Suppressor macrophage (primary cell): ENCODE measurements at regions not wholly inside any gene's neighbourhood (a gene's known extent, or its start where the extent isn't known, plus 50 kb on each side); places are given as distances from the start of the nearest gene placed in this dataset.
A peak's percentile ranks its signal among the peaks of the same experiment; 100 is the strongest.

Source experiments
- DNase-seq, 4 experiments: peaks; one replicate each; pipeline ENCODE4 v3.0.0-alpha.2; 2020 to 2022

GRCh38 chr5:93096561-93096960 lies 484.5 kb downstream of the NR2F1-AS1 start:
- no peak for DNase-seq

- no peak for DNase-seq
These were observed 488.5 kb downstream of the NR2F1-AS1 start for GRCh38 chr5:93092349-93093105.

DNA sequence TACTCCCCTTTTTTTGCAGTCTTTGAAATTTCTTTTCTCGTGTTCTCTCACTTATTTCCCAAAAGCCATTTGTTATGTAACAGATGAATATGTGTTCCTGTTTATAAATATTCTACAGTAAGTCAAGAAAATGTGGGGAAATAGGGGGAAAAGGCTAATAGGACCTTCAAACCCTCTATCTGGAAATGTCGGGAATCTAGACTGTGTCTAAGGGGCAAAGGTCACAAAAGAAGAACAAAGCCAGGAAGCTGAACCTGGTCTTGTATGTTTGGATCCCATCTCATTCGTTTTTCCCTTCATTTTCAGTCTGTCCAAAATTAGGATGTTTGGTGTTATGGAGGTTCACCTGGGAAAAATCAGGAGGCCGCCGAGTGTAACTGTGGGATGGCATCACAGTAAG lies 490.3 kb downstream of the NR2F1-AS1 start:
- DNase-seq = no peak

DNA sequence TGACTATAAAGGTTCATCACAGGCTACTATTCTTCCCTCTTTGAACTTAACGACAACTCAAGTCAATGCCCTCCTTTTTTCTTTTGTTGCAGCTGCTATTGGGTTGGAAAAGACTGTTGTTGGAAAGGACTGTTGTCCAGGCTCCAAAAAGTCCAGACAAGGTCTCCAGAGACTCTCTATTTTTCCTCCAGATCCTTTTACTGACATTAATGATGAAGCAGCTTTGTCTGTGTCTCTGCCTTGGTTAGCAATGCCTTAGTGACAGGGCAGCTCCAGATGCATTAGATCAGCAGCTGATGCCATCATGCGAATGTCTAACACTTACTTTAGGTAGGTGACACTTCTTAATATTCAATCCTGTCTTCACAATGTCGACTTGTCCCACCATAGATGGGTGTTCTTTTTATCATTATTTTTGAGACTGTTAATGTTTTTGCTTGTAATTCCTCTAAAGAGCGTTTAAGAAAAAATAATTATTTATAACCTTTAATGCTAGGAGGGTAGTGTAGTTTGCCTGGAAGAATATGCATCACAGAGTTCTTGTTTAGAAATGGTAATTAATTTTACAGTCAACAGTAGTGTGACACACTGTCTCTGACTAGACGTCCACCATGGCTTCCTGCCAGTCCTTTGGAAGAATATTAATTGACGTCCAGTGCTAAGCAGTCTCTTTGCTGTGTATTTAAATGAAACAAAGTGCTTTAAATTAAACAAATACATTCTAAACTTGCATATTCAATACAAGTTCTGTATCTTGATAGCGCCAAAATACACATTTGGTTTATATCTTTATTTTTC lies 492.2 kb downstream of the NR2F1-AS1 start:
- no peak for DNase-seq

DNA sequence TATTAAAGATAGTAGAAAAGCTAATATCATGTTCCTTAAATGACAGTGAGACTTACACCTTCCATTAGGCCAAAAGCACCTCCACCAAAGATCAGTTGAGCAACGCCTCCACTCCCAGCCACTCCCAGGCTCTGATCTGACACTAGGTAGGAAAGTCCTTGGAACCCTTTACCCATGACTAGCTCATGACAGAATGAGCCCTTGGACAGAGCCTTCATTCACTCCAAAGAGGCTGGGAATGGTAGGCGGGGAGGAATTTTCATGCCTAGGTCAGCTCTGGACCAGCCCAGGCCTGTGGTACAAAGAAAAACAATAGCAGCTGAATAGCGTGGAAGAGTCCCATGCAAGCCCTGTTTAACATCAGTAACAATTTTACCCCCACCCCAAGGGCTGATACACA lies 493.7 kb downstream of the NR2F1-AS1 start:
- DNase-seq = no peak

DNA sequence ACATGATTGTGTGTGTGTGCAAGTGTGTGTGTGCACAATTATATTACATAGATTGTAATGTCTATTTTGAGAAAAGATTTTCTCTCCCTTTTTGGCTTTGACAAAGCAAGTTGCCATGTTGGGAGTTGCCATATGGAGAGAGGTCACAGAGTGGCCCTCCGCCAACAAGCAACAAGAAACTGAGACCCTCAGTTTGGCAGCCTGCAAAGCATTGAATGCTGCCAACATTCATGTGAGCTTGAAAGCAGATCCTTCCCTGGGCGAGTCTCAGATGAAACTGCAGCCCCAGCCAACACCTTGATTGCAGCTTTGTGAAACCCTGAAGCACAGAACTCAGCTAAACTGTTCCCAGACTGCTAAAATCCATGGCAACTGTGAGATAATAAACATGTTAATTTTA lies 498.0 kb downstream of the NR2F1-AS1 start:
- DNase-seq = no peak

DNA sequence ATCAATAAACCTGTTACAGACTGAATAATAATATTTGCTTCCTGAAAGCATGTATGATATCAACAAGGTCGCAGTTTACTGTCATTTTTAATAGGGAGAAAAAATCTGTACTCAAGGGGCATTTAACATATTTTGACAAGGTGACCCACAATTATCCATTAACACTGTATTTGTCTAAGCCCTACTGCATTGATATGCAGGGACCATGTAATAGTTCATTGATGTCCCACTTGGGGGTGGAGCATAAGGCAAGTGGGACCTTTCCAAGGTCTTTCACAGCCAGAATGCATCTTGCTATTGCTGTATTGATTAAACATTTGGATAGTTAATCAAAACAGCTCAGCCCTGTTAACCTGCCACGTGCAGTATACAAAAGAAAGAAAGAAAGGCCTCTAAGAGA lies 502.0 kb downstream of the NR2F1-AS1 start:
- DNase-seq = no peak

DNA sequence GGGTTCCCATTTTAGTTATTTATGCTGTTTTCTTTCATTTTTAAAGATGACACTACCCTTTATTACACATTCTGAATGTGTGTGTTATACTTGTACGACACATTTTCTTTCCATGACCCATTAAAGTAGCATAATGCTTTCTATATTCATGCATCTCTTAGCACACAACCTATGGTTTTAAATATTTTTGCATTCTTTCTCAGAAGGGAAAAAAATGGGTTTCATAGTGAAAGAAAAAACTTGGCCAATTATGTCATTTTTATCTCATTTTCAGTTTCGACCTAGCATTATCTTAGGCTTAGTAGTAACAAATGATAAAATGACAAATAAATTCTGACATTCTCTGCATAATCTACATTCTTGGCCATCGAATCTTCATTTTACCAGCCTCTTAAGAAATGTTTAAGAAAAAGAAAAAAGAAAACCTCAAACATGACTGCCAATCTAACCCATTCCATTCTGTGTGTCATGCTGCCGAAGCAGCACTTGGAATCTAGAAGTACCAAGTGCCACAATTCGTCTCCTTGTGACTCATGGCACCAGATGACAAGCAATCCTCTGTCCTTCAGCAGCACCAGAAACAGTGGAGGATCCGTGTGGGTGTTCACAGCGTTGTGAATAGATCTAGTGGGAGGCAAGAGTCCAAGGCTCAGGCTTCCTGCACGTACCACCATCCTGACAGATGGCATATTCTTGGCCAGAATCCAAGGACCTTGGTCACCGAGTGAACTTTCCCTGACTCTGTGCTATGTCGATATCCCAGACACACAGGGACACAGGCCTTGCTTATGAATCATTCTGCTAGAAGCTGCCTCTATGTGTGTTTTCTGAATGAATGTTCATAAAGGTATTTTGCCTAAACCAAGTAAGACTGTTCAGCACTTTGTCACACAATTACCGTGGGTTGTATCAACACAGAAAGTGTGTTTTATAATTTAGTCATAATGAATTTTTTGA lies 502.7 kb downstream of the NR2F1-AS1 start:
- DNase-seq = no peak

DNA sequence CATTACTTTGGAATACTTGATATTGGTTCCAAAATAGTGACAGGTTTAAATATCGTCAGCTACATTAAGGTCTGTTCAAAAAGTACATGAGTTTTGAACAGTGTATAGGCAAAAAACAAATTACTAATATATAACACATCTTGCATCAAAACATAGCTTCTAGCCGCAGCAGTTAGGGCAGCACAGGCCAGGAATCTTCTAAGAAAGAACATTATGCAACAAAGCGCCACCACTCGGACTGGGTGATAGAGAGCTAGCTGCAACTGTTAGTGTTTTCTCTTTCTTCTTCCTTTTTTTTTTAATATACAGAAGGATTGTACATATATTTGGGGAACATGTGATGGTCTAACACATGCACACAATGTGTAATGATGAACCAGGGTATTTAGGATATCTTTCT lies 504.5 kb downstream of the NR2F1-AS1 start:
- DNase-seq = no peak

DNA sequence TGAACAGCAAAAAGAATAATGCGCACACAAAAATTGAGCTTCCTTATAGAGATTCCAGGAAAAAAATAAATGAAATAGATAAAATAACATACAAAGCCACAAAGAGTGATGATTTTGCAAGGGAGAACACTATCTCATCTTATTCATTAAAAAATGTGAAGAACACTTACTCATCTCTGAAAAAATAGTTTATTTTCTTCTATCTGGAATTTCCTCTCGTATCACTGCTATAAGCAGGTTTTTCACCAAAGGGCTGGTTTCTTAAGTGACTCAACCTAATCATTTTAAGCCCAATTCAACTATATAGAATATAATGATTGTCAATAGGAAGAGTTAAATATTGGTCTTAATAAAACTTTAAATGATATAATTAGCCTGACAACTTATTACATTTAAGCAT lies 504.9 kb downstream of the NR2F1-AS1 start:
- no peak for DNase-seq

- DNase-seq = no peak
These were observed 507.5 kb downstream of the NR2F1-AS1 start for GRCh38 chr5:93073547-93073946.

DNA sequence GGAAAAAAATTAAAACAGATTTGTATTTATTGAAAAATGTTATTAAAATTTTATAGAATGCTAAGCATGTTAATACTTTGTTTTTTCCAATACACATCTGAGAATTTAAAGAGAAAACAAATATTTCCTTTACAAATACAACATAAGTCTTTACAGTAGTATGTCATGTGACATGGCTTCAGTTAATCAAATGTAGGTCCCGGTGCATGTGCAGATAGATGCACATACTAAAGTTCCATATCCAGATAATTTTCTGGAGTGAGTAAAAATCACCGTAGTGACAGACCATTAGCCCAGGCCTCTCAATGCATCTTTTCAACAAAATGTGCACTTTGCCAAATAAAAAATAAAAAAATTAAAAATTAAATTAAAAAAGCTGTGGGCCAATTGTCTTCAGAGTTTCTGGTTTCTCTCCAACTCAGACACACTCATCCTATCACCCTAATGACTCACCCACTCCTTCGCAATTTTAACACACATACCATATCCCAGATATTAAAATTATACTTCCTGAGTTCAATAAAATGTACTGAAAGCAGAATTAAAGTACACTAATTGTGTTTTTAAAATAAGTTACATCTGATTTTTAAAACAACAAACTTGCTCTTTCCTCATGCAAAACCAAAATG lies 508.1 kb downstream of the NR2F1-AS1 start:
- no peak for DNase-seq

DNA sequence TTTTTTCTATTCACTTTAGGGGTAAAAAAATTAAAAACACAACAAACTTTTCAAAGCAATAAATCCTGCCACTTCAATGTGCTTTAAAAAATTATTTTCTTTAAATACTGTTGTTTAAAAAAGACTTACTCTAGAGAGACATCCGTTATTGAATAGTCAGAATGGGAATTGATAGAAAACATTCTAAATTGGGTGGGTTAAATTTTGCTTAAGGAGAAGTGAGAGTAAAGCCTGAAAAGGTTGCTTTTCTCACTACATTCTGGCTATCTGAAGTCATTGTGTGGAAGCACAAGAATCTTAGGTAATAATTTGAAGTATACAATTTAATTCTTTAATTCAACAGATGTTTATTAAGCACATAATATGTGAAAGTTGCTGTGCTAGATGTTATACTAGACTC lies 509.3 kb downstream of the NR2F1-AS1 start:
- DNase-seq = no peak

DNA sequence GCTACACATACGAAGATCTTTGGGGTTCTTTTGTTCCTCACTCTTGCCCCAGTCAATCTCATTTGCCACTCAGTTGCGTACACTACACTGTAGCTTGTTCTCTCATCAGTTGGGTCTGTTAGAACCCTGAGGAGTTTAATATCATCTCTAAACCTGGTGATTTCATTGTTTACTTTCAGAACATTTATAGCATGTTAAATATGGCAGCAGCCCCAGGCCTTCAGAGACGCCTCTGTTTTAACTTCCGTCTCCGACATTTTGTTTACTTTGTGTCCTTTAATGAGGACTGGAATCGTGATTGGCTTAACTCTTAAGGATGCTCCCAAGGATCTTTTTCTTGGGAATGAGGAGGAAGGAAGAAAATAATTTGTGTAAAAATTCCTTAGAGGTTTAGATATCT lies 510.1 kb downstream of the NR2F1-AS1 start:
- DNase-seq = no peak

- DNase-seq = no peak
These were observed 511.7 kb downstream of the NR2F1-AS1 start for GRCh38 chr5:93069276-93069675.

GRCh38 chr5:93062548-93062947 lies 518.5 kb downstream of the NR2F1-AS1 start:
- DNase-seq = no peak

DNA sequence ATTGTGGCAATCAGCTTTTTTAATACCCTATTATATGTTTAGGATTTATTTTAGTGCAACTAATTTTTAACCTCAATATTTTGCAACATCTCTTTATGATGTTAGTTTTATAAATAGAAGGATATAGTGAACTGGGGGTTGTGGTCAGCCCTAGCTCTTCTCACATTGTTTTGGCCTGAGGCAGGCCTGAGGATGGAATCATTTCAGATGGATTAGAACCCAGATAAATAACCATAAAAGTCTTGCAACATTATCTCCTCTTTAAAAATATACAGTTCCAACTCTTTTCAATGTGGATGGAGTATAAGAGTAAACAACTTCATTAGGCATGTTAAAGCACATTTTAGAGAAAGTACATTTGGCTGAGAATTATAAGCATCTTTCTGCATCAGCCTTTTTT lies 522.7 kb downstream of the NR2F1-AS1 start:
- DNase-seq = no peak

GRCh38 chr5:93057311-93057710 lies 523.7 kb downstream of the NR2F1-AS1 start:
- no peak for DNase-seq

- no peak for DNase-seq
These were observed 525.0 kb downstream of the NR2F1-AS1 start for GRCh38 chr5:93055971-93056370.

GRCh38 chr5:93055561-93055960 lies 525.5 kb downstream of the NR2F1-AS1 start:
- DNase-seq = no peak

DNA sequence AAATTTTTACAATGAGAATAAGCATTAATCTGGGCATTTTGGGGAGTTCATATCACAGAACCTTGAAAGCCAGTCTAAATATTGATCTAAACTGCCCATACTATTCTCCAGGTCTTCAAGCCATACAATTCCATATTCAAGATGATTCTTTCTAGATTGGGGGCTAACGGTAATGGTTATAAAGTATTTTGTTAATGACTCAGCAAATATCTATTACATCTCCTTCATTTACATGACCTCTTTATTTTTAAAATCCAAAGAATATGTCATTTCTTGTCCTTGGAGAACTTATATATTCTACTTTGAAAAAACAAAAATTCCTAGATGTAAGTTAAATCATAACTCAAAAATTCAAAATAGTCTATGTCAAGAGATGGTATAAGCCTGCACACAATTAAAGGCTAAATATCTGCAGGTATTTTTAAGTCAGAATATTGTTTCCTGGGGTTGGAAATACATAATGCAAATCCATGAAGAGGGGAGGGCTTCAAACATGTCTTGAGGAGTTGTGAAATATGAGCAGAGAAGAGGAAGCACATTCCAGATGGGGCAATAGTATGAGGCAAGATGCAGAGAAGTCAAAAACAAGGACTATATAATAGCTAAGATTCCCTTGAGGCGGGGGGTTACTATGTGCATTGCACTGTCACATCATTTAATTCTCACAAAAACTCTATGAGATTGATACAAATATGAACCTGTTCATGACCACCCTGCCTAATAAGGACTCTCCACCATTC lies 526.4 kb downstream of the NR2F1-AS1 start:
- DNase-seq = peak in 3 of 4 experiments; percentile 9 to 40 (median 36)

DNA sequence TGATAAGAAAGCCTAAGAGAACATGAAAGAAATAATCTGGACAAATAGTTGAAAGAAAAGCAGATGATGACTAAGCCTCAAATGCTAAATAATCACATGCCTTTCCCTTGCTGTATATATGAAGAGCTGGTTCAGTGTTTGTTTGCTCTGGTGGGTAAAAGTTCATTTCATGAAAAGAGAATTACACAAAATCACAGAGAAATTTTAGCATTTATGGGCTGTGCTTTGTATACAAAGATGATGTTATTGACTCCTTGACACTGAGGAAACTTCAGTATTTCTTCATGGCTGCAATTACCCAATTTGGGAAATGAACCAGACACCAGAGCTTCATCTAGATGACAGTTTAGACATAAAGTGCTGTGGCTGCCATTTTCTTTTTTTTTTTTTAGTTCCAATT lies 527.2 kb downstream of the NR2F1-AS1 start:
- peak in 2 of 4 experiments; percentile 10 to 29 for DNase-seq
